Cardiac fibroblast (primary cell): ENCODE measurements at regions not wholly inside any gene's neighbourhood (a gene's known extent, or its start where the extent isn't known, plus 50 kb on each side); places are given as distances from the start of the nearest gene placed in this dataset.

Experiments
- DNase-seq, 2 donors: peaks; one replicate each; pipeline versions ENCODE4 v3.0.0 to v3.0.0-alpha.2; 2010; ENCODE audit warnings: low read depth in 2 of 2
- H3K4me3 ChIP-seq, 2 donors: replicated peaks in 1 of 2; 1 replicate in 1 of 2; 2 replicates in 1 of 2; pipeline ENCODE4 v1.5.1; 2011; ENCODE audit warnings: low read depth in 2 of 2, low read length in 2 of 2, mild to moderate bottlenecking in 2 of 2, moderate library complexity in 1 of 2
- CTCF ChIP-seq: IDR thresholded peaks from one replicate; pipeline ENCODE4 v1.5.1; 2011; ENCODE audit warnings: low read depth, mild to moderate bottlenecking, low read length, inconsistent platforms

- DNase-seq: no peak
- no peak overlapping the region for H3K4me3 ChIP-seq
- no peak for TF ChIP-seq CTCF
These were observed 305.3 kb upstream of the COBL start for GRCh38 chr7:51621956-51622355.

- no peak for TF ChIP-seq CTCF
- no peak overlapping the region for H3K4me3 ChIP-seq
- no peak for DNase-seq
These were observed 304.1 kb upstream of the COBL start for GRCh38 chr7:51620706-51621105.

- no peak for DNase-seq
- H3K4me3 ChIP-seq: no peak overlapping the region
- TF ChIP-seq CTCF: no peak
These were observed 303.3 kb upstream of the COBL start for GRCh38 chr7:51619880-51620279.

- no peak for TF ChIP-seq CTCF
- H3K4me3 ChIP-seq: no peak overlapping the region
- no peak for DNase-seq
These were observed 301.1 kb upstream of the COBL start for GRCh38 chr7:51617686-51618085.

- H3K4me3 ChIP-seq: no peak overlapping the region
- DNase-seq: no peak
- no peak for TF ChIP-seq CTCF
These were observed 297.3 kb upstream of the COBL start for GRCh38 chr7:51613911-51614357.

- no peak for TF ChIP-seq CTCF
- no peak overlapping the region for H3K4me3 ChIP-seq
- DNase-seq: no peak
These were observed 295.3 kb upstream of the COBL start for GRCh38 chr7:51611937-51612336.

- H3K4me3 ChIP-seq: no peak overlapping the region
- DNase-seq: no peak
- no peak for TF ChIP-seq CTCF
These were observed 290.8 kb upstream of the COBL start for GRCh38 chr7:51607447-51607846.
